ENCODE measurements at regions not wholly inside any gene's neighbourhood (a gene's known extent, or its start where the extent isn't known, plus 50 kb on each side); places are given as distances from the start of the nearest gene placed in this dataset.

- Histone ChIP-seq H3K9ac (ENCODE audit: insufficient read depth, low read length, poor library complexity, severe bottlenecking) (no peak overlapping the region), H3K36me3 (replicated peaks in 1 of 2; ENCODE audit: control insufficient read depth in 1 of 2, insufficient read depth in 2 of 2, low read length in 2 of 2) (no peaks in the 10 kb centered on the region), H3K9me3 (replicated peaks in 1 of 2; ENCODE audit: control insufficient read depth in 1 of 2, insufficient read depth in 1 of 2, low read length in 2 of 2) (no peaks in the 10 kb centered on the region), H3K4me2 (replicated peaks; ENCODE audit: extremely low read depth, low read length, poor library complexity, severe bottlenecking) (no peak overlapping the region), H3K4me1 (ENCODE audit: control insufficient read depth in 1 of 2, insufficient read depth in 2 of 2, low read length in 2 of 2) (no peaks in the 10 kb centered on the region), H4K20me1 (ENCODE audit: insufficient read depth, low read length) (no peaks in the 10 kb centered on the region), H3K79me2 (ENCODE audit: insufficient read depth, low read length) (no peaks in the 10 kb centered on the region), H2AFZ (ENCODE audit: insufficient read depth, low read depth, low read length, poor library complexity, severe bottlenecking) (no peak overlapping the region), H3K27ac (ENCODE audit: low read depth in 1 of 2, low read length in 2 of 2) (no peak overlapping the region), H3K4me3 (replicated peaks in 1 of 3; ENCODE audit: low read depth in 2 of 3, low read length in 3 of 3) (no peak overlapping the region), H3K27me3 (ENCODE audit: control insufficient read depth in 2 of 2, insufficient read depth in 2 of 2, low read length in 2 of 2) (no peaks in the 10 kb centered on the region)
- Mint-ChIP-seq H3K4me3 (no peak overlapping the region), H3K27ac (no peak overlapping the region), H3K4me1 (no peaks in the 10 kb centered on the region), H3K9me3 (peaks cover 0 to under 1% (median 0%) of the 10 kb centered on the region in 7 donors), H3K27me3 (ENCODE audit: low read depth in 3 of 3) (peaks cover 10 to 14% (median 12%) of the 10 kb centered on the region in 3 donors), H3K36me3 (no peaks in the 10 kb centered on the region)
- no peak for DNase-seq
- WGBS (ENCODE audit: insufficient coverage), result no CpG with 5 or more reads among the region's 1 CpG
- intact Hi-C loops (cut with micrococcal nuclease), result no loop called here
- TF ChIP-seq, protein P1, sequence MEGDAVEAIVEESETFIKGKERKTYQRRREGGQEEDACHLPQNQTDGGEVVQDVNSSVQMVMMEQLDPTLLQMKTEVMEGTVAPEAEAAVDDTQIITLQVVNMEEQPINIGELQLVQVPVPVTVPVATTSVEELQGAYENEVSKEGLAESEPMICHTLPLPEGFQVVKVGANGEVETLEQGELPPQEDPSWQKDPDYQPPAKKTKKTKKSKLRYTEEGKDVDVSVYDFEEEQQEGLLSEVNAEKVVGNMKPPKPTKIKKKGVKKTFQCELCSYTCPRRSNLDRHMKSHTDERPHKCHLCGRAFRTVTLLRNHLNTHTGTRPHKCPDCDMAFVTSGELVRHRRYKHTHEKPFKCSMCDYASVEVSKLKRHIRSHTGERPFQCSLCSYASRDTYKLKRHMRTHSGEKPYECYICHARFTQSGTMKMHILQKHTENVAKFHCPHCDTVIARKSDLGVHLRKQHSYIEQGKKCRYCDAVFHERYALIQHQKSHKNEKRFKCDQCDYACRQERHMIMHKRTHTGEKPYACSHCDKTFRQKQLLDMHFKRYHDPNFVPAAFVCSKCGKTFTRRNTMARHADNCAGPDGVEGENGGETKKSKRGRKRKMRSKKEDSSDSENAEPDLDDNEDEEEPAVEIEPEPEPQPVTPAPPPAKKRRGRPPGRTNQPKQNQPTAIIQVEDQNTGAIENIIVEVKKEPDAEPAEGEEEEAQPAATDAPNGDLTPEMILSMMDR (IDR thresholded peaks at IDR 0.05), result no peak
These were observed 73.2 kb upstream of the DLG1 start for GRCh38 chr3:197371591-197372046.

DNA sequence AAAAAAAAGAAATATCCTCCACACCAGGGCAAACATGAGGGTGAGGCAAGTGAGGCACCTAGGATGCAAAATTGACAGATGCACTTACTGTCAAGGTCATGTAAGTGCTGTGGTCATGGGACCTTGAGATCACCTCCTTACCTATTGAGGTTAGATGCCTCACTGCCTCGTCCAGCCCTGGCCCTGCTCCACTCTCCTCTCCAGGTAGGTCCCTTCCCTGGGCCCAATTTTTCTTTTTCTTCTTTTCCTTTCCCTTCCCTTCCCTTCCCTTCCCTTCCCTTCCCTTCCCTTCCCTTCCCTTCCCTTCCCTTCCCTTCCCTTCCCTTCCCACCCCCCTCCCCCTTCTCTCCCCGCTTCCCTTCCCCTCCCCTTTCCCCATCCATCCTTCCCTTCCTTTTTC, 71.1 kb upstream of the DLG1 start:
- H4K20me1 ChIP-seq (ENCODE audit: insufficient read depth, low read length), result no peaks in the 10 kb centered on the region
- intact Hi-C loops (cut with micrococcal nuclease), result no loop called here
- H3K27ac ChIP-seq (ENCODE audit: low read depth in 1 of 2, low read length in 2 of 2), result no peak overlapping the region
- TF ChIP-seq, protein P1 (IDR thresholded peaks at IDR 0.05), result no peak
- no peaks in the 10 kb centered on the region for H3K27me3 ChIP-seq (ENCODE audit: control insufficient read depth in 2 of 2, insufficient read depth in 2 of 2, low read length in 2 of 2)
- no peaks in the 10 kb centered on the region for H3K79me2 ChIP-seq (ENCODE audit: insufficient read depth, low read length)
- H3K4me1 ChIP-seq (ENCODE audit: control insufficient read depth in 1 of 2, insufficient read depth in 2 of 2, low read length in 2 of 2), result no peaks in the 10 kb centered on the region
- no peak overlapping the region for H3K4me3 ChIP-seq (replicated peaks in 1 of 3; ENCODE audit: low read depth in 2 of 3, low read length in 3 of 3)
- no peak overlapping the region for H3K4me3 Mint-ChIP-seq
- peaks cover 4 to 10% (median 8%) of the 10 kb centered on the region in 3 donors for H3K27me3 Mint-ChIP-seq (ENCODE audit: low read depth in 3 of 3)
- no peak overlapping the region for H3K4me2 ChIP-seq (replicated peaks; ENCODE audit: extremely low read depth, low read length, poor library complexity, severe bottlenecking)
- H2AFZ ChIP-seq (ENCODE audit: insufficient read depth, low read depth, low read length, poor library complexity, severe bottlenecking), result no peak overlapping the region
- no peaks in the 10 kb centered on the region for H3K36me3 Mint-ChIP-seq
- 100% methylated on average over 1 of the region's 2 CpGs for WGBS (ENCODE audit: insufficient coverage)
- no peaks in the 10 kb centered on the region for H3K36me3 ChIP-seq (replicated peaks in 1 of 2; ENCODE audit: control insufficient read depth in 1 of 2, insufficient read depth in 2 of 2, low read length in 2 of 2)
- H3K9me3 ChIP-seq (replicated peaks in 1 of 2; ENCODE audit: control insufficient read depth in 1 of 2, insufficient read depth in 1 of 2, low read length in 2 of 2), result no peaks in the 10 kb centered on the region
- H3K9ac ChIP-seq (ENCODE audit: insufficient read depth, low read length, poor library complexity, severe bottlenecking), result no peak overlapping the region
- H3K27ac Mint-ChIP-seq, result no peak overlapping the region
- H3K4me1 Mint-ChIP-seq, result no peaks in the 10 kb centered on the region
- DNase-seq, result no peak
- no peaks in the 10 kb centered on the region for H3K9me3 Mint-ChIP-seq
